Omental fat pad (tissue), 3 donors: ENCODE measurements at regions not wholly inside any gene's neighbourhood (a gene's known extent, or its start where the extent isn't known, plus 50 kb on each side); places are given as distances from the start of the nearest gene placed in this dataset.

Experiments
- ATAC-seq: fragments of 150-250 bp; one replicate; pipeline ENCODE4 v1.9.1; 2016; ENCODE audit warnings: mild to moderate bottlenecking, moderate library complexity; ENCODE audit not compliant: low FRiP score
- DNase-seq: peaks from one replicate; pipeline ENCODE4 v3.0.0-alpha.2; 2019; ENCODE audit warnings: low spot score
- TF ChIP-seq, protein P1 (sequence below), 3 donors: fragments of 450-650 bp; IDR thresholded peaks; one replicate each; pipeline ENCODE4 v1.5.1; 2016 to 2017; ENCODE audit warnings: antibody characterized with exemption in 3 of 3, mild to moderate bottlenecking in 3 of 3, moderate library complexity in 2 of 3

DNA sequence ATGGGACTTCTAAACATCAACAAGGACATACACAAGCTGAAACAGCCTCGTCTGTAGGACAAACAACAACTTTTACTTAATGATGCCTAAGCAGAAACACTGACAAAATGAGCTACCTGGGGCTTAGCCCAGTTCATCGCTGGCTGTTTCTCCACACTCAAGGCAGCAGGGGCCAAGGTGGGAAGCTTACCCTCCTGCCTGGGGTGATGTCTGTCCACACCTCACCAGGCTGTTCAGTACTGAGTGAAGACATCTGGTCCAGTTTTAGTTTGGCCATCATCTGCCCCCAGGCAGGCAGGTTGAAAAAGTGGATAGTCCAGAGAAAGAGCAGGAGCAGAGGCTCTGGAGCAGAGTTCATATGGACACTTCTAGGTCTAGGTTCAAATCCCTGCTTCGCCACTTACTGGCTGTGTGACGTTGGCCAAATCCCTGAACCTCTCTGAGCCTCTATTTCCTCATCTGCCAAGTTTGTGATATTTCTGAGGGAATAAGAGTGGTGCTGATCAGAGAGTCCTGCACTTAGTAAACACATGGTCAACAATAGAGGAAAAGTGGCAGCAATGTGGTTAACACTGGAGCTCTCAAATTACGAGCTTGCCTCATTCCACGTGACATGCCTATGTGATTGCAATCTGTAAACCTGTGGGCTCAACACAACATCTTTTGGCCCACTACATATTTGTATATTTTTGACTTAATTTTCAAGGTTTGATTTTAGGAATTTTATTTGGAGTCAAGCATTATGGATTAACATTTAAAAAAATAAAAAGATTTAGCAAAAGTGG is 720.1 kb upstream of the TMEM132C start:
- ATAC-seq (no peak), DNase-seq (no peak)
- TF ChIP-seq, protein P1, sequence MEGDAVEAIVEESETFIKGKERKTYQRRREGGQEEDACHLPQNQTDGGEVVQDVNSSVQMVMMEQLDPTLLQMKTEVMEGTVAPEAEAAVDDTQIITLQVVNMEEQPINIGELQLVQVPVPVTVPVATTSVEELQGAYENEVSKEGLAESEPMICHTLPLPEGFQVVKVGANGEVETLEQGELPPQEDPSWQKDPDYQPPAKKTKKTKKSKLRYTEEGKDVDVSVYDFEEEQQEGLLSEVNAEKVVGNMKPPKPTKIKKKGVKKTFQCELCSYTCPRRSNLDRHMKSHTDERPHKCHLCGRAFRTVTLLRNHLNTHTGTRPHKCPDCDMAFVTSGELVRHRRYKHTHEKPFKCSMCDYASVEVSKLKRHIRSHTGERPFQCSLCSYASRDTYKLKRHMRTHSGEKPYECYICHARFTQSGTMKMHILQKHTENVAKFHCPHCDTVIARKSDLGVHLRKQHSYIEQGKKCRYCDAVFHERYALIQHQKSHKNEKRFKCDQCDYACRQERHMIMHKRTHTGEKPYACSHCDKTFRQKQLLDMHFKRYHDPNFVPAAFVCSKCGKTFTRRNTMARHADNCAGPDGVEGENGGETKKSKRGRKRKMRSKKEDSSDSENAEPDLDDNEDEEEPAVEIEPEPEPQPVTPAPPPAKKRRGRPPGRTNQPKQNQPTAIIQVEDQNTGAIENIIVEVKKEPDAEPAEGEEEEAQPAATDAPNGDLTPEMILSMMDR (IDR thresholded peaks at IDR 0.05), result no peak

DNA sequence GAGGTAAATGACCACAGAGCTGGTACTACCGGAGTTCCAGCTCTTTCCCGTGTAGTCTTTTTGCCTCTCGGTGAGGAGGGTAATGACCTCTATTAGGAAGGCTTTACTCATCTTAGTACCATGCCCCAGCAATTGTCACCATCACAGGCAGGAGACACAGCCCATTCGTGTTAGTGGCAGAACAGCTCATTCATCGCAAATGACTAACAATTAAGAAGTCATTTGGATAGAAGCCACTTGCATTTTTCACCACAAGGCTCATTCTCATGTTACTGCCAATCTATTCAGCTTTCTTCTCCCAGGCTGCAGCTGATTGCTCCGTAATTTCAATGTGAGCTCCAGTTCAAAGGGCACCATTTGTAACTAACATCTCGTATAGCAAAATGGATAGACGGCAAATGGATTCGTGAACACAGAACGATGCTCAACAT is 718.8 kb upstream of the TMEM132C start:
- ATAC-seq, result no peak
- no peak for DNase-seq
- TF ChIP-seq, protein P1 (IDR thresholded peaks at IDR 0.05), result no peak

DNA sequence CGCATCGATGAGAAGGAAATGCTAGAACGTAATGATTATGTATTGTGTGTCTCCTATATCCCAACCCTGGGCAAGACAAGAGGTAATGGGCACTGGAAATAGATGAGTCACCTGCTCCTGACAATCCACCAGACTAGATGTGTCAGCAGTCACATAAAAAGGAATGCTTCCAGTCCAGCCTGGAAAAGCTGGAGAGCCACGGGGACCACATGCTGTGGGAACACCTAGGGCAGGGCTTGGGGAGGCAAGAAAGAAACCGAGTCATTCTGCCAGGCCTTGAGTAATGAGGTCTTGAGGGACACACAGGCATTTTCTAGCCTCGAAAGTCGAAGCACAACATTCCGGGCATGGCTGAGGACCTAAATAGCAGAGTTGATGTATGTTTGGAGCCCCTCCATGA is 716.7 kb upstream of the TMEM132C start:
- no peak for ATAC-seq
- DNase-seq, result no peak
- TF ChIP-seq, protein P1 (IDR thresholded peaks at IDR 0.05), result no peak

DNA sequence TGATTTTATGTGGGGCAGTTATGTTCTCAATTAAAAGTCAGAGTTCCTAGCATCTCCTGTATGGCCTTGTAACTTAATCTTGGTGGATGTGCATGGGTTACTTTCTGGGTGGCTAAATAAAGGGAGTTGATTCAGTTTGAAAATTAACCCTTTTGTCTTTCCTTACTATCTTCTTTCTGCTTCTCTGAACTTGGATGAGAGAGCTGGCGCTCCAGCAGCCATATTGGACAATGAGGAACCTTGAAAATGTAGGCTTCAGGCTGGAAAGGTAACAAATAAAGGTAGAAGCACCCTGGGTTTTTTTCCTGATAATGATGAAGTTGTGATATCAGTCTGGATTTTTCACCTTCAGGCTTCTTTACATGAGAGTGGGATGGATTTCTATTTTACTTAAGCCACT is 714.1 kb upstream of the TMEM132C start:
- DNase-seq, result no peak
- TF ChIP-seq, protein P1 (IDR thresholded peaks at IDR 0.05), result no peak
- ATAC-seq, result no peak

DNA sequence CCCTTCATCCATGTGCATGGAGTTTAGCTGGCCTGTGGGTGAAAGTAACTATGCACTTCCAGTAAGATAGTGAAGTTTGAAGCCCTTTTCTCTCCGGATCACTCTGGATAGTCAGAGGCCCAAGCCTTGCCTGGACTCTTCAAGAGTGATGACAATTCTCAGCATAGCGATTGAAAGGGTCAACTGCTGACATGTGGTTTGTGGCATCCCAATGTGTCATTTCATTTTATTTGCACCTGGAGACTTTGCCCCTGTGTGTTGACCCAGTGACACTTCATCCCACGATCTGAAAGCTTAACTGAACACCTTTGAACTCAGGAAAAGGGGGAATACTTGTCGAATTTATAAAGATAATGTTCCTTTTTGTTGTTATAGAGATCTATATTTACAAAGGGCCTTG is 711.9 kb upstream of the TMEM132C start:
- DNase-seq, result no peak
- TF ChIP-seq, protein P1 (IDR thresholded peaks at IDR 0.05), result no peak
- no peak for ATAC-seq

DNA sequence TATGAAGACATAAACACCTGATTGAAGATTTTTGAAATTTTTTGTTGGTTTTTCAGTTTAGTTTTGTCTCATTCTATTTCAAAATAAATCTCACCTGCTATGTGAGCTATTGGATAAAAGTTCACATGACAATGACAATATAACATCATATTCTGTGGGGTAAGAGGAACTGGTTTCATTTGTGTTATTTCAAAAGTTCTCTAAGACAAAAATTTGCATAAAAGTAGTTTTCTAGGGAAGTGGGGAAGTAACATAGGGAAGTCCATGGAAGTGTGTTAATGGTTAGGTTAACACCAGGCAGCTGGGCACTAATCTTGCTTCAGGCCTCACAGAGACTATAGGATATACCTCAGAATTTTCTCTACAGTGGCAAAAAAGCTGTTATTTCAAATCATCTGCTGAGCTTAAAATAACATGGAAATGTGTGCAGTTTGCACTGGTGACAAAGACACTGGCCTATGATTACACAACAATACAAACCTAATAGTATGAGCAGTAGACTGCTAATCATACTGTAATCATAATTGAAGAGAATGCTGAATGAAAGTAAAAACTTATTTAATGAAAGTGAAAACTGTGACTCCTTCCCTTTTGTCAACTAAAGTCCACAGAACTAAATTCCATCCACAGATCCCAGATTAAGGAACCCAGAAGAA is 710.6 kb upstream of the TMEM132C start:
- no peak for ATAC-seq
- DNase-seq, result no peak
- TF ChIP-seq, protein P1 (IDR thresholded peaks at IDR 0.05), result no peak

DNA sequence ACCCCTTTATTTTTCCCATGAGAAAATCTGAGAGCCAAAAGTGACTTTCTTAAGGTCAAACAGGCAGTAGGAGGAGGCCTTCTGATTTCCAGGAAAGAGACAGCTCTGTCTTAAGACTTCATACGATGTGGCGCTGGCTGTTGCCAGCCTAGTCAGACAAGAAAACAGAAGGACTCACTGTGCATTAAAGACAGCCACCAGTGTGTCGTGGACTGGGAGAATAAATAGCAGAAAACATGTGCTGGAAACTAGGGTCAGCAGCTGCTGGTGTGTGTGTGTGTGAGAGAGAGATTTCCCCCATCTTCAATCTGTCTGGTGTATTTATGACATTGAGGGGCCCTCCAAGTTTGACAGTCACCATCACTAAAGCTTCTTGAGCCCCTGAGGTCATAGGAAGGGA is 708.6 kb upstream of the TMEM132C start:
- DNase-seq (no peak), ATAC-seq (no peak)
- TF ChIP-seq, protein P1 (IDR thresholded peaks at IDR 0.05), result no peak
